Limb (tissue), 2 donors: ENCODE measurements at regions not wholly inside any gene's neighbourhood (a gene's known extent, or its start where the extent isn't known, plus 50 kb on each side); places are given as distances from the start of the nearest gene placed in this dataset.
"Not testable (repeated sequence)": the region's sequence is repeated elsewhere in the genome, so short reads cannot be mapped to it uniquely, and the experiment has no call there.

ENCODE experiments used
- DNase-seq, 2 donors: peaks; one replicate each; pipeline ENCODE4 v3.0.0-alpha.2; 2016; ENCODE audit errors: extremely low spot score in 2 of 2

DNA sequence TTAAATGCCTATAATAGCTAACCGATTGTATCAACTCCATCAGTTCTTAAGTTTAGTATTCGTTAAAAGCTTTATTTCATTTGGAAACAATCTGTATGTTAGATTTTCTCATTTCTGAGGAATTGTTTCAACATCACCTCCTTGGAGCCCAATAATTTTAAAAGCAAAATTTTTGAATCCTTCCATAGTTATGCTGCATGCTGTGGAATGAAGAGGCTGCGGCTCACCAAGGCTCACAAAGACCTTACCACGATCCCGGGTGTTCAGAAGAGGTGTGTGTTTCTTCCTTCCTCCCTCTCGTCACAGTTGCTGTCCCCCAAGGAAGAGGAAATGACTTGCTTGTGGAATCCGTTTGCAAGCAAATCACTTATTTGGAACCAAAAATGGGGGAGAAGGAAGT lies 143.8 kb downstream of the FGF1 start:
- no peak for DNase-seq

DNA sequence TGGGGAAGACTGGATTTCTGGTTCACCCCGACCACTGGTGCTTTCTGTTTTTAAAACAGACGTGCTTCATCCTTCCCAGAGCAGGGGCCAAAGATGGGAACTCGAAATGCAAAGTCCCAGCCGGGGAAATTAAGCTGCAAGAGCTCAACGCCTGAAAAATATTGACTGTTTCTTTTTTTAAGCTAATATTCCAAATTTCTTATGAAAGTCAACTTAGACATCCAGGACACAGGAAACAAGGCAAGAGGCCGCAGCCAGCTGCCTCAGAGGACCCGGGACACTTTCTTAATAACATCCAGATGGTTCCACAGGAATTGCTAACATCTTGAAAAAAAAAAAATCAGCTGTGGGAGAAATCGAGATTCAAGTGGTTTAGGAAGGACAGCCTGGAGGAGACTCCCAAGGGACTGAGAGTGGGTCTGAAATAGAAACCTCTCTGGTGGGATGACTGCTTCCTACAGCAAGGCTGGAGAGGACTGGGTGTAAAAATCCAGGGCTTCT lies 144.9 kb downstream of the FGF1 start:
- DNase-seq: peak; percentile 43 to 65

DNA sequence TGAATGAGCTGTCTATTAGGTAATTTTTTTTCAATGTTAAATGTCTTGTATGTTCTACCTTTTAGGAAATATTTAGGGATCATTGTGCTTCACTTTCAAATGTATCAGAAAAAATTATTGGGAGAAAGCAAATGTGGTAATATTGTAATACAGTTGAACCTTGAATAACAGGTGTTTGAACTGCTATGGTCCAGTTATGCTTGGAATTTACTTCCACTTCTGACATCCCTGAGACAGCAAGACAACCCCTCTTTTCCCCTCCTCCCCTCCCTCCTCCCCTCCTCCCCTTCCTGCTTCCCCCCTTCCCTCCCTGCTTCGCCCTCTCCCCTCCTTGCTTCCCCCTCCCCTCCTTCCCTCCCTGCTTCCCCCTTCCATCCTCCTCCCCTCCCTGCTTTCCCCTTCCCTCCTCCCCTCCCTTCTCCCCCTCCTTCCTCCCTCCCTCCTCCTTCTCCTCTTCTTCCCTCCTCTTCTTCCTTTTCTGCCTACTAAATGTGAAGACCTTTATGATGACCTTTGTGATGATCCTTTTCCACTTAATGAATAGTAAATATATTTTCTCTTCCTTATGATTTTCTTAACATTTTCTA lies 146.6 kb downstream of the FGF1 start:
- DNase-seq: no peak

DNA sequence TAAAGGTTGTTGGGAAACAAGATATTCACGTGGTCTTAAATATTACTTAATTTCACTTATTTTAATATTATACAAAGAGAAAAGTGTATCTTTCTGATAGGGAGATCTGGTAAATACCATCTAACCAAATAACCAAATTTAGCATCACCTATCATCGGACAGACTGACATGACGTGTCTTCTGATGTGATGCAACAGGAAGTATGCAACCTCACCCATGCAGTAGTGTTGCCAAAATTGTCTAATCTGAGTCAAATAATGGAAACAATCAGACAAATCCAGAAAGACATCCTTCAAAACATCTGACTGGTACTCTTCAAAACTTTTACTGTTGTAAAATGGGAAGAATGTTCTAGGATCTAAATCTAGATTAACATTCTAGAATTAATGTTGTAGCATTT lies 148.0 kb downstream of the FGF1 start:
- DNase-seq: no peak

DNA sequence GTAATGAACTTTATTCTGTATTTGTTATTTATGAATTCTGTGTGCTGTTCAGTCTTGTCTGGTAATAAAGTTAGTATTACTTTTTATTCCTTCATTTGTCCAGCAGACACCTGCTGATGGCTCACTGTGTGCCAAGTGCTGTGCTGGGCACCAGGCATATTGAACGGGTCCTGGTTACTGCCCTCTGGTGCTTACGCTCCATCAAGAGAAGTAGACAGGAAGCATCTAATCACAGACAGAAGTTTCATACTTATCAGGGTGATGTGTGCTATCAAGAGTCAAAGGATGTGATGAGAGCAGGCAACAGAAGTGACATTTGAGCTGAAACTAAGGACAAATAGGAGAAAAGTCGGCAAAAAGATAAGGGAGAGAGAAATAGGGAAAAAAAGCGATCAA lies 153.1 kb downstream of the FGF1 start:
- DNase-seq: no peak

DNA sequence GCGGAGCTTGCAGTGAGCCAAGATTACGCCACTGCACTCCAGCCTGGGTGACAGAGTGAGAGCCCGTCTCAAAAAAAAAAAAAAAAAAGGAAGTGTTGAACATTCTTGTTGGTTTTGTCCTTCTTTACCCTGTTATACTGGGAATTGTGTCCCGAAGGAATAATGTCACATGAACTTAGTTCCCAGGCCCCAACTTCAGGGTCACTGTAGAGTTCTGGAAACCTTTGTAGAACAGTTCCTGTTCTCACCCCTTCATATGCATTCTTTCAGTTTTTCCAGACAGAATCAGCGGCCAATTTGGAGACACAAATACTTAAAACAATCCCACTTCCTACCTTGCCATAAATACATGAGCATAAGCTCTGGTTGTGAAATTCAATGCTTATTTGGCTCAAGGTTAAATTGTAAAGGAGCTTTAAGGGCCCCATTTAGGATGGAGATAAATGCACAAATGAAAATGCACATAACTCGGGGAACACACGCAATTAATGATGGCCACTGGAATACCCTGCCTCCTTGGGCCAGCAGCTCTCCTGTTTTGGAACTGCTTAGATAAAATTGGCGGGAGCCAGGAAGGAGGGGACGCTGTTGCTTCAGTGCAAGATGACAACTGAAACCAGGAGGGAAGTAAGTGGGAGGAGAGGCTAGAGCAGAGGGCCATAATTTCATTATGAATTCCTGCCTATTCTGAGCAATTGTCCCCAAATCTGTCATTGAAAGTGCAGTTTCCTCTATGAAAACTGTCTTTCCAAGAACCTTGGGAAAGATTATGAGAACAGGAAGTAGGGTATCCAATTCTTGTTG lies 153.7 kb downstream of the FGF1 start:
- no peak for DNase-seq

DNA sequence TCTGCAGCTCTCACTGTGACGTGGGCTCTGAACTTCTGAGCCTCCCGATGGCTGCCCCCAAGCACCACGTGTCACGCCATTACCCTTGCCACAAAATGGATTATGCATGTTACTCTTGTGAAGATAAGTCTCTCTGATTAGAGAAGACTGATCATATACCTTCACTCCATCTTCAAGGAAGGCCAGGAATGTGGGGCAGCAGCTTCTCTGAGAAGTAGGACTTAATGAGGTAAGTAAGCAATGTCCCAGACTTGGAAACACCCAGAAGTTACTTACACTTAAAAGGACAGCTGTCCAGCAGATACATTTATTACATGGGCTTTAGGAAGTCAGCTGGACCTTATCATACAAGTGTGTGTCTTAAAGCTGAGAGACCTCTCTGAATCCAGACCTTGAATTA lies 155.0 kb downstream of the FGF1 start:
- DNase-seq: no peak

DNA sequence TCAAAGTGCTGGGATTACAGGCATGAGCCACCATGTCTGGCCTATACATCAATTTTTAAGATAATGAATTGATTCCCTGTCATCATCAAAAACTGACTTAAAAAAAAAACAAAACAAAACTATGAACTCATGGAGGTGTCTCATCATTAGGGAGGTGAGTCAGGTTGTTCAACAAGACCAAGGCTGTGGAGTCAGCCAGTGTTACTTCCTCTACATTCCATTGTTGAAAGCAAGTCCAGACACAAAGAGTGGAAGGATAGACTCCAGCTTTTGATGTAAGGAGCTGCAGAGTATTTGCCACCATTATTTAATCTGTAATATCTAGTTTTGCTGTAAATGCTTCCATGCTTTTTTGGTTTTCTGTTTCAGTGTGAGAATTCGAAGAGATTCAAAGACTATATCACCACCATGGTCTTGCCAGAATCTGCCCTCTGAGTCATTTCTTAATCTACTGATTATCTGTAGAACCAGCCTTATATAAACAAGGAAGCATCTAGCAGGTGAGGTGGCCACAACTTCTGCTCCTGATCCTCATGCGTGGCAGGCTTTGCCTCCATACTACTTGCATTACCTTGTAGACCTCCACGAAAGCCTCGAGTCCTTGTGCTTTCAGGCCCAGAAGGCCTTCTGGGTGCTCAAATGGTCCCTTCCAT lies 156.1 kb downstream of the FGF1 start:
- DNase-seq: no peak

DNA sequence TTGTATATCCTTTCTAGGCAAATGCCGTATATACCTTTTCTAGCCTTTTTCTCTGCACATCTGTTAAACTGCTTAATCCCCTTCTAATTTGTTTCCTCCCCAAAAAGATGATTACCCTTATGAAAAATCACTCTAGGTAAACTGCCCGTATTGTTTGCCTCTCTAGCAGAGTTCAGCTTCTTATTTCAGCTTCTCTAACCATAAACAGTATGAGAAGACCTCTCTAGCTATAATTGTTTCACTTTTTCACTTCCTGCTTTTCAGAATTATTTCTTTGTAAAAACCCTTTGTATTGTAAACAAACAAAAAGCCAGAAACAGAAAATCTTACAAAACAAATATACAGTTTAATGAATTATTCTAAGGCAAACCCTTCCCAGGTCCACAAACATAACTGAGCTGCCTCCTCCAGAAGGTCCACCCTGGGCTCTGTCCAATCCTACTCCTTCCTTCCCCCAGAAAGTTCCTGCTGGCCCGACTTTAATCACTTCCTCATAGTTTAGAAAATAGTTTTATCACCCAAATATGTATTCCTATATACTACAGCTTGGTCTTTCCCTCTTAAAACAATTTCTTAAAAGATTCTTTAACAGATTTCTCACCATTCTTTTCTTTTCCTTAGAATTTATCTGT lies 158.1 kb downstream of the FGF1 start:
- DNase-seq: no peak

DNA sequence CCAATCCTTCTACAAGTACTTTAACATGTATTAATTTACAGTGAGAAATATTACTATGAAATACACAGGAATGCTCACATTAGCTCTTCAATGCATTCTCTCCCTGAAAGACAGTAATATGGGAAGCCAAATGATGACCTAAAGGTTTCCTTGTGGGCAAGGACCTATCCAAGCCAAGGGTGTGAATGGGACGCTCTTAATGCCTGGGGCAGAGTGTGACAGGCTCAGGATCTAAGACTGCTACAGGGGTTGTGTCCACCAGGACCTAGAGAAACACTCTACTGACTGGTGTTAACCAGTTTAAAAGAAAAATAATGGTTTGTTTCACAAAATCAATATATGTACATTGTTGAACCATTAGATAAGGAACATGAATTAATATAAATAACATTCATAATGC lies 158.7 kb downstream of the FGF1 start:
- no peak for DNase-seq

DNA sequence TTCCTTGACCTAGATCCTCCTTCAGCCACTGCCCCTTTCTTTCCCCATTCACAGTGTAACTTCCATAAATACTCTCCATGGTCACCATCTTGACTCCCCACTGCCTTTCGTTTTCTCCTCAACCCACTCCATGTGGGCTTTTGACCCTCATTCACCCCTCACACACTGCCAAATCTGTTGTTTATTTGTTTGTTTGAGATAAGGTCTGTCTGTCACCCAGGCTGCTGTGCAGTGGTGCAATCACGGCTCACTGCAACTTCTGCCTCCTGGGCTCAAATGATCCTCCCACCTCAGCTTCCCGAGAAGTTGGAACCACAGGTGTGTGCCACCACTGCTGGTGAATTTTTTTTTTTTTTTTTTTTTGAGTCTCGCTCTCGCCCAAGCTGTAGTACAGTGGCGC lies 162.9 kb downstream of the FGF1 start:
- no peak for DNase-seq

DNA sequence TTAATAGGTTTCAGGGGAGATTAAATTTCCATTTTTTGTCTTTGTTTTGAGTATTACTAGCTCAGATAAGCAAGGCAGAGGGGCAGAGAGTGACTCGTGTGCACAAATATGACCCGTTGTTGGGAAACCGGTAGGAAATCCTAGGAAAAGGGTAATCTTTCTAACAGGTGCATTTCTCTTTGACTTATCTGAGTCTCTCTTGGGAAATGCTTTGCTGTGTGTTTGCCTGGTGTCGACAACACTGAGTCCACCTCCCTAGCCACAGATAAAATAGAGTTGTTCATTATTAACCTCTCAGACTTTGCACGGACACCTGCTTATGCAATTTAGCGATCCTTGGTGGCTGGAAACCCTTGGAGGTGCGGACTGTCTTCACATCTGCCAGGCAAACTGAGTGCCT lies 164.2 kb downstream of the FGF1 start:
- DNase-seq: no peak

DNA sequence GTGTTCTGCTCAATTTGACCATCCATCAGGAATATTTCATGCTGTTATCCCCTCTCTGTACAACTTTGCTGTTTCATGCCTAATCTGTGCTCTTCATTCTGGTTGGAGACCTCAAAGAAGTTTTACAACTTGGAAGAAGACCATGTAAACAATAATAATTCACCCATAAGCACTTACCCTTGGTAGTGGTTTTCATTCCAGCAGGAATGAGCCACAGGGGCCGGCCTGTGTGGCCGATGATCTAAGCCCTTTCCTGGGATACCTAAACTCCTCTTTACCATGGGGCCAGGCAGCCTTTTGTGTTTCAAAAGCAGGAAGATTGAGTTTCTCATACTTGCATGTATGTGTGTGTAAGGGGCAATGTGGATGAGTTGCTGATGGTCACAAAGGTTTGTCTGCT lies 165.0 kb downstream of the FGF1 start:
- no peak for DNase-seq

DNA sequence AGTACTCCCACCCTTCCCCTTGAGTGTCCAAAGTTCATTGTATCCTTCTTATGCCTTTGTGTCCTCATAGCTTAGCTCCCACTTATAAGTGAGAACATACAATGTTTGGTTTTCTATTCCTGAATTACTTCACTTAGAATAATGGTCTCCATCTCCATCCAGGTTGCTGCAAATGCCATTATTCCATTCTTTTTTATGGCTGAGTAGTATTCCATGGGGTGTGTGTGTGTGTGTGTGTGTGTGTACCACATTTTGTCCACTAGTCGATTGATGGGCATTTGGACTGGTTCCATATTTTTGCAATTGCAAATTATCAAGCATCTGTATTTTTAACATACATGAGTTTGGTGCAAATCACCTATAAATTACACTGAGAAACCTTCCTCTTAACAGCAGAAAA lies 166.0 kb downstream of the FGF1 start:
- not testable (repeated sequence) for DNase-seq

DNA sequence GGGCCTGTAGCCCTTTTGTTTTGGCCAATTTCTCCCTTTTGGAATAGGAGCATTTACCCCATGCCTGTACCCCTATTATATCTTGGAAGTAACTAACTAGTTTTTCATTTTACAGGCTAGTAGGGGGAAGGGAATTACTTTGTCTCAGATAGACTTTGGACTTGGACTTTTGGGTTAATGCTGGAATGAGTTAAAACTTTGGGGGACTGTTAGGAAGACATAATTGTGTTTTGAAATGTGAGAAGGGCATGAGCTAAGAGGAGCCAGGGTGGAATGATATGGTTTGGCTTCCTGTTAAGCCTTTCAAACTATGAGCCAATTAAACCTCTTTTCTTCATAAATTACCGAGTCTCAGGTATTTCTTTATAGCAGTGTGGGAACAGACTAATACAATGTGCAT lies 168.1 kb downstream of the FGF1 start:
- no peak for DNase-seq

DNA sequence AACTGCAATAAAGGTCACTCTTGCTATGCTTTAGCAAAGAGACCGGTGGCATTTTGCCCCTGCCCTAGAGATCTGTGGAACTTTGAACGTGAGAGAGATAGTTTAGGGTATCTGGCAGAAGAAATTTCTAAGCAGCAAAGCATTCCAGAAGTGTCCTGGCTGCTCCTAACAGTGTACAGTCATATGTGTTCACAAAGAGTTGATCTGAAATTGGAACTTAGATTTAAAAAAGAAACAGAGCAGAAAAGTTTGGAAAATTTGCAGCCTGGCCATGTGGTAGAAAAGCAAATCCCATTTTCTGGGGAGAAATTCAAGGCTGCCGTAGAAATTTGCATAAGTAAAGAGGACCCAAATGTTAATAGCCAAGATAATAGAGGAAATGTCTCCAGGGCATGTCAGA lies 169.2 kb downstream of the FGF1 start:
- DNase-seq: no peak

DNA sequence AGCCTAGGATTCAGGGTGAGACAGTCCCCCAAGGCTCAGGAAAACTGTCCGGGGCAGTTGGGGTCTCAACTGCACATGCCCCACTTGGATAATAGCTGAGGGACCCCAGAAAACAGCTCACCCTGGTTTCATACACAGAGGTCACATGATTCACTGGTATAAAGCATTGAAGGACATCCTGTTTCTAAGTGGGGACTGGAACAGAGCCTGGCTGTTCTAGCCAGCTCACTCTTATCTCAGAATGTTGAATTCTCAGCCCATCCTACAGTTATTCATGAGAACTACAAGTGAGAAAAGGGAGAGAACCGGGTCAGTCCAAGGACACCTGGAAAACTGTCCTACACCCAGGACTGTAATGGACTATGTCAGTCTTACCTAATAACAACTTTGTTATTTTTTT lies 170.9 kb downstream of the FGF1 start:
- DNase-seq: no peak

DNA sequence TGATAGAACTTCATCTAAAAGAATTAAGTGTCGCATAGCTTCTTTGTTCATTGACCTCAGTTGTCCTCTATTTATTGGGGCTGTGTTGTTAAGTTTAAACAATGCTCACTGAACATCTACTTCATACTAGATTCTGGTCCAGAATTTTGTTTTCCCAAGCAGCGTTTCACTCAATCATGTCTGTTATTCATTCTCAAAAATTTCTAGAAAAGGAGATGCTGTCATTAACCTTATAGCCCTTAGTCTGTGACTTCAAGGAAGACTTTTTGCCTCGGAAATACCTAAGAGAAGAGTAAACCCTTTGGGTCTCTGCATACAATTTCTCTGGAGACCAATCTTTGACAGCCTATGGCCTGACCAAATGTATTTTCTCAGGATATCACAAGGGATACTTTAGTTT lies 171.7 kb downstream of the FGF1 start:
- no peak for DNase-seq

DNA sequence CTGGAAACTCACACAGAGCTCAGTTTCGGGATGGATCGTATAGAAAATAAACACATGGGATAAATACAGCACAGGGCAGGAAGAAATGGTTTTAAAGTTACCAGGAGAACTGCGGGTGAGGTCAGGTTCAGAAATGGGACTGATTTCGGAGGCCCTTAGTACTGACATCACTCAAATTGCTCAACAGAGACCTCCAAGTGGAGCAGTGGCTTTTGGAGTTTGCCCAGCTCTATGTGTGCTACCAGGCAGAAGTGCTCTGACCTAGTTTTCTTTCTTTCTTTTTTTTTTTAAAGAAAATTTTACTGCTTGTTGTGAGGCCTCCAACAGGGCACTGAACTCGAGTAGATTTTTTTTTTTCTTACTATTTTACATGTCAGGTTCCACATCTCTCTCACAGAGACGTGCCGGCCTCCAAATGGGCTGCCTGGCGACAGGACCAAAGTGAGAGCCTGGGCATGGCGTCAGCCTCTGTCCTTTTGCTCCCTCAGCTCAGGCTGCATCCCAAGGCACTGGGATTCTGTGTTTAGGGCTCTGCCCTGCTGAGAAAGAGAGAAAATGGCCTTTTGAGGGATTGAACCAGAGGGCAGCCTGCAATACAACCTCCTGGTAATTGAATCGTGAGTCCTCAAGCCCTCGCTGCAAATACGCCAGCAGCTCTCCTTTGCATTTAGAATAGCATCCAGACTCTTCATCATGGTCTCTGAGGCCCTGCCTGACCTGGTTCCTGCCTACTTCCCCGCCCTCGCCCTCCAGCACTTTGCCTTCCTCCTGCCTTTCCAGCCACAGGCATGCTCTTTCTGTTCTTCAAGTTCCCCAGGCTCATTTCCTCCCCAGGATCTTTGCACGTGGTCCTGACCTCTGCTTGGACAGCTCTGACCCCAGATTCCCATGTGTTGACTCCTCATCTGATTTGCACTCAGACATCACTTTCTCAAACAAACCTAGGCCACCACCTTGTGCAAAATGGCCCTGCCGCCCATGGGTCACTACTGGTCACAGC lies 173.5 kb downstream of the FGF1 start:
- no peak for DNase-seq

DNA sequence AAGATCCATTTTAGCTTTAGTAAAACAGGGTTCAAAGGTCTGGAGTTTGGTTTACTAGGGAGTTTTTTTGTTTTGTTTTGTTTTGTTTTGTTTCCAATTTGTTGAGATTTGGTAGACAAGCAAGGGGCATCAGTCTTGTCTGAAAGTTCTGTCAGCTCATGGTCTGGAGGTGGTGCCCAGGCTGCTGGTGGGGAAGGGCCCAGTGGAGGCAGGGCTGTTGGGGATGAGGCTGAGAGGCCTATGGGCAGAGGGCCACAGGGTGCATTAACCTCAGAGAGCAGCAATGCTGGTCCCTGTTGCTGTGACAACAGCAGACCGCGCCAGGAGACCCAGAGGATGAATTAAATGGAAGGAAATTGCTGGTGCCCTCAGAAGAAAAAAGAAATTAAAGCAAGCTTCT lies 174.5 kb downstream of the FGF1 start:
- DNase-seq: no peak

DNA sequence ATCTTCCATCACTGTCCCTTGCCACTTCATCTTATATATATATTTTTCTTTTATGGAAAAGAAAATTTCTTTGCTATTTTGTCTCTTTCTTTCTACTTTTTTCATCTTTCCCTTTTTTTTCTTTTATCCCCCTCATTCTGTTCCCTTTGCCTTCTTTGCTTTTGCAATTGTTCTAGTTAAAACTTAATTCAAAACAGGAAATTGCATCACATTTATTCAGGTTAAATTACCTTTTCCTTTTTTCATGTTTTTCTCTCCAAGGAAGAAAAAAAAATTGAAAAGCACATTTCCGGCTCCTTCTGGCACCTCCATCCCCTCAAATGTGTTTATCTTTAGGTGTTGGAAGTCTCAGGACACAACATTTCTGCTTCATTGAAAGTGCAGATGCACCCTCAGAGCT lies 176.9 kb downstream of the FGF1 start:
- DNase-seq: no peak
